Stimulated activated CD8-positive, alpha-beta memory T cell treated with anti-CD3 and anti-CD28 coated beads, Interleukin-4, amount 100 ng/mL, for 4 hours (primary cell): ENCODE measurements at regions not wholly inside any gene's neighbourhood (a gene's known extent, or its start where the extent isn't known, plus 50 kb on each side); places are given as distances from the start of the nearest gene placed in this dataset.

Experiments
- DNase-seq, 2 donors: peaks; one replicate each; pipeline ENCODE4 v3.0.0-alpha.2; 2020; ENCODE audit warnings: low read depth in 2 of 2, low spot score in 1 of 2

DNA sequence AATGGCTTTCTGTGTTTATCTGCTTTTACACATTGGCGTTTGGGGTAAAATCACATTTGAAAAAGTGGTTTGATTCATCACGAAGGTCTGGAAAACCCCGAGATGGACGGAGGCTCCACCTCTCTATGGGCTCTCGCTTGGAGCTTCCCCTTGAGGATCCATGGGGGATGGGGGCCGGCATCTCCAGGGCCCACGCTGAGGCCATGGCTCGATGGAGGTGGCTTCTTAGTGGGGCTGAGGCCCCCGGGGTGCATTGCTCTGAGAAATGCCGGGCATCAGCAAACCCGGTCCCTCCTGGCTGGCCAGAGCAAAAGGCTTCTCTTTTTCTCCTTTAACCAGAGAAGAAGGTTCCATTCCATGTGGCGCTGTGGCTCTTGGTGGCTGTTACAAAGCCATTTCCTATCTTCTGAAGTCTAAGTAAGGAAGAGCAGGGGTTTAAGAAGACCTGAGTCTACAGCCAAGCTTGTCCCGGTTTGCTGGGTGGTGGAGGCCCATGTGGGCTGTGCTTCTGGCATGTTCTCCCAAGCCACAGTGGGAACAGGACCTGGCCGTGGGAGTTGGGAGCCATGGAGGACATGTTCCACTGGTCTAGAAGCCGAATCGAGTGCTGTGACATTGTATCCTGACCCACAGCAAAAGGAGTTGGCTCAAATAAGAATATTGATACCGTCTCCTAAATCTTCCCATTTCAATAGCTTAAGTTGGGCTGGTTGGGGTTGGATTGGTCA, 243.5 kb upstream of the PITRM1 start:
- DNase-seq, result no peak

DNA sequence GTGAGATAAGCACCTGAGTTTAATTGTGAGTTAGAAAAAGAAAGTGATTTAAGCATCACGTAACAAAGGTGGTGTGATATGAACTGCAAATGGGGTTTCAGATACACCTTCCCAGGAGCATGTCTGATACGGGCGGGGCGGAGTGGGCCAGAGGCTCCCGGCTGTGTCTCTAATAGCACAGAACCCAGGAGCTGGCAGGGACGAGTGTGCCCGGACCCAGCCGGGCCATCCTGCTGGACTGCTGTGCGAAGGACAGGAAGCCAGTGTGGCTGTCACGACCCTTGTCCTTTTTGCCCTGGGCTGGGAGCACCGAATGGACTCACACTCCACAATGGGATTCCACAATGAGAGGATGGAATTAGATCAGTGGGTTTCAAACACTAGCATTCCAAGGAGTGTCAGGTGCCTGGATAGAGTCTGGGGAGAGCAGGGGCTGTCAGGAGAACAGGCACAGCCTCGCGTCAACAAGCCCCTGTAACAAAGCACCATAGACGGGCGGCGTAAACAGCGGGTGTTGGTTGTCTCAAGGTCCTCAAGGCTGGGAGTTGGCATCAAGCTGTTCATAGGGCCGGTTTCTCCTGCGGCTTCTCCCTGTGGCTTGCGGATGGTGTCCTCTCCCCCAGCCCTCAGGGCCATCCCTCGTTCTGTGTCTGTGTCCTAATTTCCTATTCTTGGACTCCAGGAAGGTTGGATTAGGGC, 242.6 kb upstream of the PITRM1 start:
- DNase-seq, result no peak

DNA sequence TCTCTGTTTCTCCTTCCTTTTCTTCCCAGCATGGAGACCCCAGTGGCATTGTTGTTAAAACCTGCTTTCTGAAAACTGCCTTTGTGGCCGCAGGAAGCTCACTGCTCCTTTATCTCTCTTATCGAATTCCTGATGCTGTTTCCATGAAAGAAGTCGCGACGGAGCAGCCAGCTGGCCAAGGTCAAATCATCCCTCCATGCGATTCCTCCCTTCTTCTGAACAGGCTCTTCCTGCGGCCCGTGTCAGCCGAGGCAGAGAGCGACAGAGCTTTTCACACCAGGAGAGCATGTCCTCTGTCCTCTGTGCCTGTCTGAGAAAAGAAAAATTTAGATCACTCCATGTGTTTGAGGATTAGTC, 242.1 kb upstream of the PITRM1 start:
- no peak for DNase-seq

DNA sequence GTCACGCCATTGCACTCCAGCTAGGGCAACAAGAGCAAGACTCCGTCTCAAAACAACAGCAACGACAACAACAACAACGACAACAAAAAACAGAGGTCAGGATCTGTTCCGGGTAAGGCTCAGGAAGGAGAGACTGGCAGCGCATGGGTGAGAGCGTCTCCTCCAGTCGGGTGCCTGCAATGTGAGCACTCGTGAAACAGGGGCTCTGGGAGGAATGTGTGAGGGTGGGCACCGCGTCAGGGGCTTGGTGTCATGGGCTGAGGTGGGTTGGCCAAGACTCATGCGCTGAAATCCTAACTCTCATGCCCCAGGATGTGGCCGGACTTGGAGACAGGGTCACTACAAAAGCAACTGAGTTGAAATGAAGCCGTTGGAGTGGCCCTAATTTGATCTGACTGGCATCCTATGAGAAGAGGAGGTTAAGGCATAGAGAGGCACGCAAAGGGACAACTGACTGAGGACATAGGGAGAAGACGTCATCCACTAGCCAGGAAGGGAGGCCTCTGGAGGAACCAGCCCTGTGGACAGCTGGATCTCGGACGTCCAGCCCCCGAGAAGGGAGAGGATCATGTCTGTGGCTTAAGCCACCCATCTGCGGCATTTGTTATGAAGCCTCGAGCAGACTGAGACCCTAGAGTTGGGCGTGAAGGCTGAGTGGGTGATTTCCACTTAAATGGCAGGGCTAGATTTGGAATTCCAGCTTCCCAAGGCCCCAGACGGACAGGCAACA, 241.5 kb upstream of the PITRM1 start:
- DNase-seq, result no peak

DNA sequence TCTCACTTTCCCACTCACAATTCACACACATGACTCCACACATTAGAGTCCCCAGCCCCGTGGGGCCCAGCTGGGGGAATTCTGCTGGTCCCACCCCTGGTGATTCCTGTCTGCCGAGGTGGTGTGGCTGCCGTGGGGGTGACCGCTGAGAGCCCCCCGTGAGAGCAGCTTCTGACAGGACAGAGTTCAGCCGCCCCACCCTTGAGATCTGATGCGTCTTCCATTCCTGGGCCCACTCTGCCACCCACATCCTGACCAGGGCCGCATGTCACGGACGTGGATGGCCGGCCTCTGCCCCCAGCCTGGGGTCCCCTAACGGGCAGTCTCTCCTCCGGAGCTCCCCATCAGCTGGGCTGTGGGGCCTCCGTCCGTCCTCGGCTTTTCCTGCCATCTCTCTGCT, 240.1 kb upstream of the PITRM1 start:
- DNase-seq, result no peak

DNA sequence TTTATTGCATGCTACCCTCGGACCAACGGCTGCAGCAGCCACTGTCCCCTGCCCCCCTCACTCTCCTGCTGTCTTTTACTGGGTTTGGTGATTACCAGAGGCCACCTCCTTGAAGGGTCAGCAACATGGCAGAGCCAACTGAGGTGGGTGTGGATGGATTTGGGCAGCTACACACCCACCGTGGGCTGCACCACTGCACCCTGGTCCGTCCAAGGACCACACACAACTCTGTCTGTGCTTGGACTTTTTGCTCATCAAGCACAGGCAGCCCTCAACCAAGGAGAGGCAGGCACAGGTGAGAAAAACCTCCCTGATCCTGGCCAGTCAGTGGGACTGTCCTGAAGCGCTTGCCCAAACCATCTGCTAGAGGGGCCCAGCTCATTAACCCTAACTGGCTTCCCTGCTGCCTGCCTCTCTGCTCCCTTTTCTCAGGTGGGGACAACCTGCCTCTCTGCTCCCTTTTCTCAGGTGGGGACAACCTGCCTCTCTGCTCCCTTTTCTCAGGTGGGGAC, 239.5 kb upstream of the PITRM1 start:
- DNase-seq, result no peak

DNA sequence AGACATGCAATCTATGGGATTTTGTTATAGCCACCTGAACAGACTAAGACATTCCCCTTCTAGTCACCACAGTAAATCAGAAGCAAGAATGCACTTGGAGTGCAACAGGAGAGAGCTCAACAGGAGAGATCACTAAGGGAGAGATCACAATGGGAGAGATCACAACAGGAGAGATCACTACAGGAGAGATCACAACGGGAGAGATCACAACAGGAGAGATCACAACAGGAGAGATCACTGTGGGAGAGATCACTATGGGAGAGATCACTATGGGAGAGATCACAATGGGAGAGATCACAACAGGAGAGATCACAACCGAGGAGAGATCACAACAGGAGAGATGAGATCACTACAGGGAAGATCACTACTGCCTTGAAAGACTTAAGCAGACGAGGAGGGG, 238.5 kb upstream of the PITRM1 start:
- DNase-seq, result no peak

DNA sequence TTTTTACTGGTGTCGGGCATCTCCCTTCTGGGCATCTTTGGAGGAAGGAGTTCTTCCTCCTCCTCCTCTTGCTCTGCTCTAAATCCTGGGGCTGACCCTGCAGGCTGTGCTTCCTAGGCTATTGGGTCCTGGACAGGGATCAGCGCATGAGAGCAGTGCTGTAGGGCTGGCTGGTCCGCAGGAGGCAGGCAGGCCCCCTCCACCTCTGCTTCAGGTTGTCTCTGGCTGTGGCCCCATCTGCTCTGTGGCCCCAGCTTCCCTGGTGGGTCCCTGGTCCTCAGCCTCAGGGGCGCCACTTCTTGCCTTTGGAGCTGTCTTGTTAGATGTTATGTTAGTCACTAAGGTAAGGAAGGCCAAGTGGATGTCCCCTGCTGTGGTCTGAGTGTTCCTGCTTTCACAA, 237.3 kb upstream of the PITRM1 start:
- no peak for DNase-seq

DNA sequence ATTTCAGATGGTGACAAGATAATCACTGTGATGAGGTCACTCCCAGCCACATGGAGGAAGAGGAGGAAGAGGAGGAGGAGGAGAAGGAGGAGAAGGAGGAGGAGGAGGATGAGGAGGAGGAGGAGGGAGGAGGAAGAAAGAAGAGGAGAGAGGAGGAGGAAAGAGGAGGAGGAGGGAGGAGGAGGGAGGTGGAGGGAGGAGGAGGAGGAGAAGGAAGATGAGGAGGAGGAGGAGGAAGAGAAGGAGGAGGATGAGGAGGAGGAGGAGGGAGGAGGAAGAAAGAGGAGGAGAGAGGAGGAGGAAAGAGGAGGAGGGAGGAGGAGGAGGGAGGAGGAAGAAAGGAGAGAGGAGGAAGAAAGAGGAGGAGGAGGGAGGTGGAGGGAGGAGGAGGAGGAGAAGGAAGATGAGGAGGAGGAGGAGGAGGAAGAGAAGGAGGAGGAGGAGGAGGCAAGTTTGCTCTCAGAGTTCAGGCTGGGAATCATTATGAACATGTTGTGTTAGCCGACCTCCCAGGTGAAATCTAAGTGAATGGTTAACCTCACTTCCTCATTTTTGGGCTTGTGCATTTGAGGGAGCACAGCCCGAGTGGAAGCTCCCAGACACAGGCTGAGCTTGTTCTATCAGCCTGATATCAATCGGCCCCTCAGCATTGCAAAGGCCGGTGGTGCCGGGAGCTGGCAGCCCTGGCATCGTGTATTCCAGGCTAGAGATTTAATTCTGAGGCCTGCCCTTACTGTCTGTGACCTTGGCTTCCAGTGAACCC, 236.2 kb upstream of the PITRM1 start:
- DNase-seq, result no peak

DNA sequence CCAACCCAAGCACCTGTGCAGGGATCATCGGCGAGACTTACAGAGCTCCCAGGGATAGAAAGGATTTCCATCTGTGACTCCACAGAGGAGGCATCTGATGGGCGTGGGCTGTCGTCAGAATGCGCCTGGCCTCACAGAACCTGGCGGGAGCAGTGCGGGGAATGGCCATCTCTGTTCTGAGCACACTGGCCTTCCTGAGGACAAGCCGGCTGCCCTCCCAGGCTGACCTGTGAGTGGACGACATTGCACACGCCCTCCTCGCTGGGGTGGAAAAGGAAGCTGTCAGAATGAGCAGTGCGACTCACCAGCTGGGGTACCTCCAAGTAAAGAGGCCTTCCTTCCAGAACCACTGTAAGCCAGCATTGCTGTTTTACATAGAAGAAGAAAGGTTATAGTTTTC, 234.6 kb upstream of the PITRM1 start:
- no peak for DNase-seq

DNA sequence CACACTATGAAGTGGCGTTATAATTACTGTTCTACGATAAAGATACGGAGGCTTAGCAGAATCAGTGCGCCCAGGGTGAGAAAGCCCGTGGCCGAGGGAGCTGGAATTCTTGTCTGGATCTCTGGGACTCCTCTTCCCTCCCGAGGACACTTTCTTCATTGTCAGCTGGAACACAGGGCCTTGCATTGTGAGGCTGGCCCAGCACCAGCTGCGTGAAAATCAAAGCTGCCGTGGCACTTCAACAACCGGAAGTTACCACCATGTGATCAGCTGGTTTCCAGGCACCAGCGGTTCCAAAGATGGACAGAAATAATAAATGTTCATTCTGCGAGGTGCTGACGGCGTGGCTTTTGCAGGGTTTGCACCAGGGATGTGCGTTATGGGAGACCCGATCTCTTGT, 234.0 kb upstream of the PITRM1 start:
- no peak for DNase-seq

DNA sequence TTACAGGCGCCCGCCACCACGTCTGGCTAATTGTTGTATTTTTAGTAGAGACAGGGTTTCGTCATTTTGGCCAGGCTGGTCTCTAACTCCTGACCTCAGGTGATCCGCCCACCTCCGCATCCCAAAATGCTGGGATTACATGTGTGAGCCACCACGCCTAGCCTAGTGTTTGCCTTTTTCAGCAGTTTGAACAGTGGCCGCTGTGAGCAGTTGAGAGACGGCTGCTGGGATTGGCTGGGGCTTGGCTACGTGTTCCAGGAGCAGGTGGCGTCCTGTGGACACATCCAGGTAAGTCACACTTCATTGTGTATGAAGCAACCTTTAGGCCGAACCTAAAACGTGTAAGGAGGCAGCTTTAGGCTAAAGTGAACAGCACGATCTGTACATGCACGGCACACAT, 231.8 kb upstream of the PITRM1 start:
- no peak for DNase-seq

DNA sequence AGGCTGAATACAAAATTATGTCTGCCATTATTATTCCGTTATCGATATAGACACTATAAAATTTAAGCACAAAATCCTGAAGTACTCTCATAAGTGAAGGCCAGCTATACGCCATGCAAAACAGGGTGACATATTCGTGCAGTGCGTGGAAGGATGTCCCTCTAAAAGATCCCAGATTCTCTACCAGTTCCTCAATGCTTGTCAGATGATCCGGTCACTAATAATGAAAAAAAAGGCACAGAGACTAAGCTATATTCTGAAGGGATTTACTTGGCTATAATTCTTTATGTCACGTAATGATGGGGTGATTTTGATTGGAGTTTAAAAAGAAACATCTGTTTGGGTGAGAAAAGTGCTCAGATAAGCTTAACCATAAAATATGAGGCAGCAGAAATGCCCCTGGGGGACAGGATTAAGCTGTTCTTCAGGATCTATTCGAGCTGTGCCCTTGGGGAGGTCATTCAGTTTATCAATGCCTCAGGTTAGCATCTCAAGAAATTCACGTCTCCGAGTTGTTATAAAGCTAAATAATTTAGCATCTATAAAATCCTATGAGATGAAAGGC, 229.7 kb upstream of the PITRM1 start:
- no peak for DNase-seq

DNA sequence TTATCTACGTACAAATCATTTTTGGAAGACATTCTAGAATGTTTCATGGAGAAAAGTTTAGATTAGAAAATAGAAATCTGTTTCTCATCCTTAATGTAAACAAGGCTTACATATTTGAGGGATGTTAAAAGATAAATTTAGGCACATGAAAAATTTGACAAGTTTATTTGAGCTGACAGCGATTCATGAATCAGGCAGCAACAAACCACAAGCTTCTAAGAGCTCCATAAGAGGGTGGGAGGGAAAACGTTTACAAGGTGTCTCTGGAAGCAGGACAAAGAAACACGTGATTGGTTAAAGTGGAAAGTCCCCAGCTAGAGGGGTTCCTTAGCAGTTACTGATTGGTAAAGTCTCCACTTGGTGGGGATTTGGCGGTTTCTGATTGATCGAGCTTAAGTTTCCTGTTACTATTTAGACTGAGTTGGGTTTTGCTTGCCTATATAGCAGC, 228.9 kb upstream of the PITRM1 start:
- no peak for DNase-seq

DNA sequence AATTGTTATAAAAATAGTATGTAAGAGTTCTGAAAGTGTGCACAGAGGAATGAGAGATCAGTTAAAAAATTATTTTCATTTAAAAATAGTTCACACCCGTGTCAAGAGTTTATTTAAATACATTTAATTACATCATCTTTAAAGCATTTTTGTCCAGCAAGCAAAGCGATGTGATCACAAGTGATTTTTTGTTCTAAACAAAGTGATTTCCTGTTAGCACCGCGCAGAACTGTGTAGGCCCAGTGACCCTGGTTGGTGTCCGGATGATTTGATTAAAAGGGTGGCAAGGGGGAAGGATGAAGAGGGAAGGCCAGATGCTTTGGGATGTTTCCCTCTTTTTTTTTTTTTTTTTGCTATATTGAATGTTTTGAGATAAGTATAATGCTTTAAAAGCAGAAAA, 227.8 kb upstream of the PITRM1 start:
- DNase-seq, result no peak

DNA sequence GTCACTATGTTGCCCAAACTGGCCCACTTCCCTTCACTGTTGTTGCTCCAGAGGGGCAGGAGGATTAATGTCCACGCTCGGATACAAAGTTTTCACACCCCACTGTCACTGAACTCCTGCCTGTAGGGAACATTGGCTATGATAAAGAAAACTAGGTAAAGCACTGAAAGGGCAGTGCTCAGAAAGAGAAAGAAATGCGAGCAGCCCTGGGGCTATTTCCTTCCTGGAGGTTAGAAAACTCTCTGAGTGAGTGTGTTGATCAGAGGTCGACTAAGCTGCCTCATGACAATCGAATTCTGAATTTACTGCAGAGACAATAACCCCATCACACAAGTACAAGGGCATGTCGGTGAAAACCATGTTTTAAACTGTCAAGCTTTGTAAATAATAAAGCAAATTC, 227.2 kb upstream of the PITRM1 start:
- no peak for DNase-seq

DNA sequence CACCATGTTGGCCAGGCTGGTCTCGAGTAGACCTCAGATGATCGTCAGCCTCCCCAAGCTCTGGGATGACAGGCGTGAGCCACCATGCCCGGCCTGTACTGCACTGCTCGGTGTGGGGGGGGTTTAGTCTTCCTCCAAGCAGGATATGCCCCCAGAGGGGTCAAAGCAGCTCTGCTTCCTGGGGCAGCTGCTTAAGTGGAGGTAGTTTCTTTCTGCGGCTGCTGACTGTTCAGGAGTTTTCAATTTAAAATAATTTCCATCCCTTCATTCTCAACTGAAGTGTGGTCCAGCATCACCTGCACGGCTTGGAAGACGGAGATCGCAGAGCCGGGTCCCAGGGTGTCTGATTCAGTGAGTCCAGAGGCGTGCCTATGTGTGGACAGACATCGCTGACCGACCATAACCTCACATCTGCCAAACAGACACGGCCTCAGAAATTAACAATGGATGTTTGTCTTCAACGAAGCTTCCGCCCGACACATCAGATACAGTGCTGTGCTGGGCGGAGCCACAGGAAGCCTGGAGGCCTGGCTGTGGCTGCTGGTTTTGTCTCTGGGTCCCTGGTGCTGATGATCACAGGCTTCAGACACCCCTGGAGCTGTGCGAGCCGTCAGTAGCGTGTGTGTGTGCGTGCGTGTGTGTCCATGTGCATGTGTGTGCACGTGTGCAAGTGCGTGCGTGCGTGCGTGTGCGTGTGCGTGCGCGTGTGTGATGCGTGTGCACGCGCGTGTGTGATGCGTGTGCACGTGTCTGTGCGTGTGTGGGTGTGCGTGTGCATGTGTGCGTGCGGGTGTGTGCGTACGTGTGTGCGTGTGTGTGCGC, 226.5 kb upstream of the PITRM1 start:
- DNase-seq, result no peak

DNA sequence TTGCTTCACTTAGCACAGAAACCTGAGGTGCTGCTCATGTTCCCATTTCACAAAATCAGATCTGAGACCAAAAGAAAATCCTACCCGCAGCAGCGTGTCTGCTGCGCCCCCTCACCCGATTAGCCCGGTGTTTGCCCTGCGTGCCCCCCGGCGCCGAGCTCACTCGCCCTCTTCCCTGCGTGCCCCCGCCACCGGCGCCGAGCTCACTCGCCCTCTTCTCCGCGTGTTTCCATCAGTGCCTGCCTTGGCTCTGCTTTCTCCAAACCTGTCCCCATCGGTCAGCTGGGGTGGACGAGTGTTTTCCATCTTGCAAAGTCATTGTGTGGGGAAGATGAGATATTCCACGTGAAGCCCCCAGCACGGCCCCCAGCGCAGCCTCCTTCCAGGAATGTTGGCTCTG, 225.3 kb upstream of the PITRM1 start:
- no peak for DNase-seq

DNA sequence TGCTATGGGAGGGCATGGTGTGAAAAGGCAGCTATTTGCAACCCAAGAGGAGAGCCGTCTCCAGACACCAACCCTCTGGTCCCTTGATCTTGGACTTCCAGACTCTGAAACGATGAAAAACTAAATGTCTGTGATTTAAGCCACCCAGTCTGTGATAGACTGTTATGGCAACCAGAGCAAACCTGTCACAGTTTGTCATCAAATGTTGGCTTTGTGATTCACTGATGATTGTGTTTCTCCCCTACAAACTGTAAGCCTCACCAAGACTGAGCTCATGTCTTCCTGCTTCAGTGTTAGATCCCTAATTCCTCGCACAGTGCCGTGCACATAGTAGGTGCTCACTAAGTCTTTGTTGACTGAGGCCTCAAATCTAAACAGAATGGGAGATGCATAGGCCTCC, 224.6 kb upstream of the PITRM1 start:
- no peak for DNase-seq

DNA sequence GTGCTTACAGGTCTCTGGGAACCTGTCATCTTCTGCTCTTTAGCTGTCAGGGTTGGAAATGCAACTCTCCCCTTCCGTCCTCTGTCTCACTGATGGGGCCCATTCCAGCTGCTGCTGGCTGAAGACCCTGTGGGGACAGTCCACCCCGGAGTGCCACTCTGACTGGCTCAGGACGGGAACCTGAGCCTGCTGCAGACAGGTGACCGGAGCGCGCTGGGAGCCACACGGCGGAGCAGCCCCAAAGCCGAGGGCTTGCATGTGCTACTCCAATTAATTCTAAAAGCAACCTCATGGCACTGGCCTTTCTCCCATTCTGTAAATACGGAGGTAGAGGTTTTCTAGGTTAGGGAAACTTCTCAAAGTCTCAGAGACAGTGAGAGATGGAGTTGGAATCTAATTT, 223.5 kb upstream of the PITRM1 start:
- DNase-seq, result no peak
